OCI-LY1 (cell line): ENCODE measurements at regions not wholly inside any gene's neighbourhood (a gene's known extent, or its start where the extent isn't known, plus 50 kb on each side); places are given as distances from the start of the nearest gene placed in this dataset.

Experiments
- EZH2 ChIP-seq: fragments of 200-600 bp; sonication (generic), shearing (Covaris generic); IDR thresholded peaks from 2 replicates; pipeline ENCODE4 v1.8.0; 2017; ENCODE audit warnings: borderline replicate concordance, mixed run types, mild to moderate bottlenecking, antibody characterized with exemption, low read length, moderate library complexity, mixed read lengths
- TF ChIP-seq, protein P1 (sequence below): fragments of 200-600 bp; sonication (generic), shearing (Covaris generic); IDR thresholded peaks from 2 replicates; pipeline ENCODE4 v1.5.1; 2017; ENCODE audit warnings: mild to moderate bottlenecking, antibody characterized with exemption, low read length, moderate library complexity, mixed read lengths

GRCh38 chr2:7829241-7829640, 852.6 kb upstream of the ID2 start:
- TF ChIP-seq, protein P1, sequence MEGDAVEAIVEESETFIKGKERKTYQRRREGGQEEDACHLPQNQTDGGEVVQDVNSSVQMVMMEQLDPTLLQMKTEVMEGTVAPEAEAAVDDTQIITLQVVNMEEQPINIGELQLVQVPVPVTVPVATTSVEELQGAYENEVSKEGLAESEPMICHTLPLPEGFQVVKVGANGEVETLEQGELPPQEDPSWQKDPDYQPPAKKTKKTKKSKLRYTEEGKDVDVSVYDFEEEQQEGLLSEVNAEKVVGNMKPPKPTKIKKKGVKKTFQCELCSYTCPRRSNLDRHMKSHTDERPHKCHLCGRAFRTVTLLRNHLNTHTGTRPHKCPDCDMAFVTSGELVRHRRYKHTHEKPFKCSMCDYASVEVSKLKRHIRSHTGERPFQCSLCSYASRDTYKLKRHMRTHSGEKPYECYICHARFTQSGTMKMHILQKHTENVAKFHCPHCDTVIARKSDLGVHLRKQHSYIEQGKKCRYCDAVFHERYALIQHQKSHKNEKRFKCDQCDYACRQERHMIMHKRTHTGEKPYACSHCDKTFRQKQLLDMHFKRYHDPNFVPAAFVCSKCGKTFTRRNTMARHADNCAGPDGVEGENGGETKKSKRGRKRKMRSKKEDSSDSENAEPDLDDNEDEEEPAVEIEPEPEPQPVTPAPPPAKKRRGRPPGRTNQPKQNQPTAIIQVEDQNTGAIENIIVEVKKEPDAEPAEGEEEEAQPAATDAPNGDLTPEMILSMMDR = no peak
- no peak for TF ChIP-seq EZH2
